Hepatocyte (in vitro differentiated cells): ENCODE measurements at regions not wholly inside any gene's neighbourhood (a gene's known extent, or its start where the extent isn't known, plus 50 kb on each side); places are given as distances from the start of the nearest gene placed in this dataset.

ENCODE experiments used
- CTCF ChIP-seq: fragments of 200-600 bp; sonication (generic); IDR thresholded peaks from 2 replicates; pipeline ENCODE4 v1.5.1; 2016; ENCODE audit warnings: antibody characterized with exemption, mild to moderate bottlenecking; ENCODE audit not compliant: poor library complexity
- EZH2 ChIP-seq: fragments of 200-600 bp; sonication (generic); IDR thresholded peaks from 2 replicates; pipeline ENCODE4 v1.6.1; 2016; ENCODE audit warnings: antibody characterized with exemption, mild to moderate bottlenecking, borderline replicate concordance
- EZH2phosphoT487 ChIP-seq: fragments of 200-600 bp; sonication (generic); IDR thresholded peaks from one replicate; pipeline ENCODE4 v1.6.1; 2018; ENCODE audit warnings: antibody characterized with exemption, mild to moderate bottlenecking, low read depth, moderate library complexity; ENCODE audit not compliant: unreplicated experiment, severe bottlenecking

DNA sequence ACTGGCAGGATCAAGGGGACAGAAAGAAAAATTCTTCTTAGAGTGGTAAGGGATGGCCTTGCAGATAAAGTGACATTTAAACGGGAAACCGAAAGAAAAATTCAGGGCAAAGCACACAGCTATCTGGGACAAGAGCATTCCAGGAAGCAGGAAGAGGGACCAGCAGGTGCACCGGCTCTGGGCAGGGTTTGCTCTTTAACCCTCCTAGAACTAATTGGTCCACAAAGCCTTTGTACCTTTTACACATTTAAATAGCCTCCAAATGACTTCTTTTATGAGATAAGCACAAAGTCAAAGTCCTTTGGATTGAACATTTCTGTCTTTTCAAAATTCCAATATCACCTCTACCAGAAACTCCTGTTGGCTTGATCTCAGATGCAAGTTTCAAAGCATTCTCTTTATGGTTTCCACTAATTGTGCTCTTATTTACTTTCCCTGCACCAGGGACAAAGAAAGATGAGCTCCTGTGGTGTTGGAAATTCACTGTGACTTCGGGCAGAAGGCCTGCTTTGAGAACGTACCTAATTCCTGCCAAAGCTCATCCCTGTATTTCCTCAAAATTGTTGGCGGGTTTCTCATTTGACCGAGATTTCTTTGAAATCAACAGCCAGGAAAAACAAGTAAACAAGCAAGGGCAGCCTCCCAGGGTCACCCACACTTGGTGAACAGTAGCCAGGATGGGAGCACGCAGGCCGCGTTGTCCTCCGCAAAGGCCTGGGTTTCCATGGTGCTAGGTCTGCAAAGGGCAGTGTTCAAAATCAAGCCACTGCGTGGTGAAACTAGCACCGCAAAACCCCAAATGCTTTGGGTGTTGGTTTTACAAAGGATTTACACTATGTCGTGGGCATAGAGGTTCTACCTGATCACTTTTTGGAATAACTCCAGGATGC, 98.6 kb downstream of the IRS2 start:
- TF ChIP-seq EZH2 (no peak), CTCF (no peak), EZH2phosphoT487 (no peak)
